Breast epithelium (tissue), 4 donors: ENCODE measurements at regions not wholly inside any gene's neighbourhood (a gene's known extent, or its start where the extent isn't known, plus 50 kb on each side); places are given as distances from the start of the nearest gene placed in this dataset.

Experiments
- DNase-seq, 2 donors: peaks; one replicate each; pipeline ENCODE4 v3.0.0-alpha.2; 2019; ENCODE audit warnings: low spot score in 2 of 2
- H3K27ac ChIP-seq, 2 donors: fragments of 200-600 bp; sonication (generic) in 1 of 2; one replicate each; pipeline ENCODE4 v1.5.1; 2016 to 2019; ENCODE audit warnings: mild to moderate bottlenecking in 1 of 2
- H3K27me3 ChIP-seq, 2 donors: fragments of 200-600 bp; sonication (generic) in 1 of 2; one replicate each; pipeline versions ENCODE4 v1.5.1 to v1.6.0; 2017 to 2019; ENCODE audit warnings: control low read depth in 1 of 2, mild to moderate bottlenecking in 1 of 2
- H3K36me3 ChIP-seq: fragments of 200-600 bp; one replicate; pipeline ENCODE4 v1.5.1; 2019
- H3K4me1 ChIP-seq, 2 donors: fragments of 200-600 bp; sonication (generic); one replicate each; pipeline ENCODE4 v1.5.1; 2016 to 2019; ENCODE audit warnings: control low read depth in 1 of 2
- H3K4me3 ChIP-seq, 3 donors: fragments of 200-600 bp; sonication (generic); 1 replicate in 2 of 3; 2 replicates in 1 of 3; pipeline ENCODE4 v1.5.1; 2016 to 2019; ENCODE audit warnings: mild to moderate bottlenecking in 3 of 3, moderate library complexity in 2 of 3
- H3K9me3 ChIP-seq, 2 donors: fragments of 200-600 bp; sonication (generic) in 1 of 2; one replicate each; pipeline ENCODE4 v1.5.1; 2016 to 2019; ENCODE audit warnings: control low read depth in 1 of 2
- POLR2A ChIP-seq: fragments of 450-650 bp; IDR thresholded peaks from one replicate; pipeline ENCODE4 v1.6.1; 2016; ENCODE audit warnings: antibody characterized with exemption, mild to moderate bottlenecking, moderate library complexity
- POLR2AphosphoS5 ChIP-seq, 3 donors: sonication (generic); formaldehyde crosslinking; IDR thresholded peaks; one replicate each; pipeline ENCODE4 v1.6.1; 2017; ENCODE audit warnings: antibody characterized with exemption in 3 of 3
- intact Hi-C: fragments of 100-400 bp; cut with DNase I; formaldehyde crosslinking; loops from one replicate; pipeline ENCODE4 v1.15.1; 2023; ENCODE audit warnings: low total_unique reads
- TF ChIP-seq, protein P1 (sequence below), 3 donors: fragments of 450-650 bp; IDR thresholded peaks; one replicate each; pipeline ENCODE4 v1.5.1; 2016 to 2017; ENCODE audit warnings: antibody characterized with exemption in 3 of 3, mild to moderate bottlenecking in 3 of 3, moderate library complexity in 3 of 3

GRCh38 chr1:162930976-162931560 is 70.1 kb upstream of the CCDC190 start:
- Histone ChIP-seq H3K9me3 (no peaks in the 10 kb centered on the region), H3K27ac (no peak overlapping the region), H3K36me3 (no peaks in the 10 kb centered on the region), H3K27me3 (no peaks in the 10 kb centered on the region), H3K4me3 (no peak overlapping the region), H3K4me1 (no peaks in the 10 kb centered on the region)
- TF ChIP-seq POLR2A (no peak), POLR2AphosphoS5 (IDR thresholded peaks at IDR 0.05) (no peak)
- TF ChIP-seq, protein P1, sequence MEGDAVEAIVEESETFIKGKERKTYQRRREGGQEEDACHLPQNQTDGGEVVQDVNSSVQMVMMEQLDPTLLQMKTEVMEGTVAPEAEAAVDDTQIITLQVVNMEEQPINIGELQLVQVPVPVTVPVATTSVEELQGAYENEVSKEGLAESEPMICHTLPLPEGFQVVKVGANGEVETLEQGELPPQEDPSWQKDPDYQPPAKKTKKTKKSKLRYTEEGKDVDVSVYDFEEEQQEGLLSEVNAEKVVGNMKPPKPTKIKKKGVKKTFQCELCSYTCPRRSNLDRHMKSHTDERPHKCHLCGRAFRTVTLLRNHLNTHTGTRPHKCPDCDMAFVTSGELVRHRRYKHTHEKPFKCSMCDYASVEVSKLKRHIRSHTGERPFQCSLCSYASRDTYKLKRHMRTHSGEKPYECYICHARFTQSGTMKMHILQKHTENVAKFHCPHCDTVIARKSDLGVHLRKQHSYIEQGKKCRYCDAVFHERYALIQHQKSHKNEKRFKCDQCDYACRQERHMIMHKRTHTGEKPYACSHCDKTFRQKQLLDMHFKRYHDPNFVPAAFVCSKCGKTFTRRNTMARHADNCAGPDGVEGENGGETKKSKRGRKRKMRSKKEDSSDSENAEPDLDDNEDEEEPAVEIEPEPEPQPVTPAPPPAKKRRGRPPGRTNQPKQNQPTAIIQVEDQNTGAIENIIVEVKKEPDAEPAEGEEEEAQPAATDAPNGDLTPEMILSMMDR (IDR thresholded peaks at IDR 0.05) = no peak
- DNase-seq = no peak
- intact Hi-C loops = no loop called here

DNA sequence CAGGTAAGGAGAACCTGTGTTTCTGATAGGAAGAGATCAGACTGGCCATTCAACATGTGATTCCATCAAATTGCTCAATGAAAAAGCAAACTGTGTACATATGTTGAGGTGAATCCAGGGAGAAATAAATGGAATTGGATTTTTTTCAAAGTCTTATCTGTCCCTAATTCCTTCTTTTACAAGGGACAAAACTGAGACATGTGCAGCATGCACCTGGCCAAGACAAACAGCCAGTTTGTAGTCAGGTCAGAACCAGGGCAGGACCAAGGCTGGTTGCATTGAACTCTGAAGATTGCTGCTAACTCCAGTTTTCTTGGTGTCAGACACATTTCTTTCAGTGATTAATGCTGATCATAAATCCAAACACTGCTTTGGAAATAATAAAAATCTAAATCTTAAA is 69.6 kb upstream of the CCDC190 start:
- Histone ChIP-seq H3K36me3 (no peaks in the 10 kb centered on the region), H3K4me1 (no peaks in the 10 kb centered on the region), H3K9me3 (no peaks in the 10 kb centered on the region), H3K27ac (no peak overlapping the region), H3K27me3 (no peaks in the 10 kb centered on the region), H3K4me3 (no peak overlapping the region)
- intact Hi-C loops = no loop called here
- DNase-seq = no peak
- TF ChIP-seq POLR2A (no peak), POLR2AphosphoS5 (IDR thresholded peaks at IDR 0.05) (no peak)
- TF ChIP-seq, protein P1 (IDR thresholded peaks at IDR 0.05) = no peak

GRCh38 chr1:162929177-162929576 is 68.2 kb upstream of the CCDC190 start:
- H3K36me3 ChIP-seq = no peaks in the 10 kb centered on the region
- H3K9me3 ChIP-seq = no peaks in the 10 kb centered on the region
- TF ChIP-seq, protein P1 (IDR thresholded peaks at IDR 0.05) = no peak
- TF ChIP-seq POLR2AphosphoS5 (IDR thresholded peaks at IDR 0.05) (no peak), POLR2A (no peak)
- no peak overlapping the region for H3K4me3 ChIP-seq
- no peak overlapping the region for H3K27ac ChIP-seq
- no peaks in the 10 kb centered on the region for H3K4me1 ChIP-seq
- no peaks in the 10 kb centered on the region for H3K27me3 ChIP-seq
- intact Hi-C loops = no loop called here
- no peak for DNase-seq

GRCh38 chr1:162928141-162928540 is 67.2 kb upstream of the CCDC190 start:
- H3K27me3 ChIP-seq = no peaks in the 10 kb centered on the region
- H3K9me3 ChIP-seq = no peaks in the 10 kb centered on the region
- DNase-seq = no peak
- no peak overlapping the region for H3K4me3 ChIP-seq
- no peak overlapping the region for H3K27ac ChIP-seq
- no peaks in the 10 kb centered on the region for H3K4me1 ChIP-seq
- no peaks in the 10 kb centered on the region for H3K36me3 ChIP-seq
- TF ChIP-seq, protein P1 (IDR thresholded peaks at IDR 0.05) = no peak
- TF ChIP-seq POLR2AphosphoS5 (IDR thresholded peaks at IDR 0.05) (no peak), POLR2A (no peak)
- intact Hi-C loops = no loop called here

DNA sequence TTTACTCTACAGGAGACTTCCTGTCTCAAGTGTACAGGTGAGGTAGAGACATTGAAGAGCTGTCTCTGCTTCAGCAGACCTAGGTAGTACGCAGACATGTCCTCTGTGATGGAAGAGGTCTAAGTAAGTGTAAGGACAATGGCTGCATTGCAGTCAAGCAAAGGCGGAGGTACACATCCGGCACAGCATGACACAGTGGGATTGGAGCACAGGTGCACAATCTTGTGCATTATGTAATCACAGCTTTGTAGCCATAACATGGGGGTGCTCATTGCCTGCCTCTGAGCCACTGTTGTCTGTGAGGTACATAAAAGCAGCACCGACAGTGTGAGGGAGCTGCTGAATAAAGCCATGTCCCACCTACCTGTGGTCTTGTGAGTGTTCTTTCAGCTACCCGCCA is 66.4 kb upstream of the CCDC190 start:
- no peak for TF ChIP-seq POLR2A
- TF ChIP-seq, protein P1 (IDR thresholded peaks at IDR 0.05) = no peak
- no peak for TF ChIP-seq POLR2AphosphoS5 (IDR thresholded peaks at IDR 0.05)

More for the DNA sequence above, 66.4 kb upstream of the CCDC190 start:
- Histone ChIP-seq H3K27me3 (no peaks in the 10 kb centered on the region), H3K9me3 (no peaks in the 10 kb centered on the region), H3K27ac (no peak overlapping the region), H3K4me1 (no peaks in the 10 kb centered on the region), H3K36me3 (no peaks in the 10 kb centered on the region), H3K4me3 (no peak overlapping the region)
- intact Hi-C loops = no loop called here
- no peak for DNase-seq
